MM.1S (cell line): ENCODE measurements at regions not wholly inside any gene's neighbourhood (a gene's known extent, or its start where the extent isn't known, plus 50 kb on each side); places are given as distances from the start of the nearest gene placed in this dataset.

ENCODE experiments used
- CTCF ChIP-seq: fragments of 300-600 bp; sonication (generic); IDR thresholded peaks from 2 replicates; pipeline ENCODE4 v1.5.1; 2016; ENCODE audit warnings: antibody characterized with exemption, low read length, mixed read lengths
- EZH2 ChIP-seq: fragments of 300-600 bp; sonication (generic); optimal IDR thresholded peaks from 2 replicates; pipeline ENCODE3; 2017; ENCODE audit warnings: low read depth, mild to moderate bottlenecking, antibody characterized with exemption, low read length, mixed read lengths

GRCh38 chr6:105645958-105646357 lies 243.1 kb upstream of the PREP start:
- TF ChIP-seq EZH2: no peak
- TF ChIP-seq CTCF: no peak
